Mucosa of descending colon (tissue), 3 donors: ENCODE measurements at regions not wholly inside any gene's neighbourhood (a gene's known extent, or its start where the extent isn't known, plus 50 kb on each side); places are given as distances from the start of the nearest gene placed in this dataset.

ENCODE experiments used
- ATAC-seq: fragments of 200-7000 bp; cut with Tn5 transposase; one replicate; pipeline ENCODE4 v1.9.1; 2020; ENCODE audit warnings: mild to moderate bottlenecking, moderate library complexity
- DNase-seq, 3 donors: peaks; one replicate each; pipeline ENCODE4 v3.0.0-alpha.2; 2020
- H3K36me3 ChIP-seq: fragments of 200-600 bp; one replicate; pipeline ENCODE4 v1.8.0; 2021; ENCODE audit warnings: low read depth, mild to moderate bottlenecking
- H3K4me1 ChIP-seq: fragments of 200-600 bp; one replicate; pipeline ENCODE4 v1.8.0; 2021; ENCODE audit warnings: low read depth, mild to moderate bottlenecking
- H3K4me3 ChIP-seq: fragments of 200-600 bp; one replicate; pipeline ENCODE4 v1.8.0; 2021; ENCODE audit warnings: mild to moderate bottlenecking
- H3K9me3 ChIP-seq: fragments of 200-600 bp; one replicate; pipeline ENCODE4 v1.8.0; 2021; ENCODE audit warnings: mild to moderate bottlenecking
- intact Hi-C, 2 donors: fragments of 100-400 bp; cut with DNase I in 1 of 2; cut with micrococcal nuclease in 1 of 2; formaldehyde crosslinking; loops; one replicate each; pipeline versions ENCODE4 v1.11.0 to v1.11.1; 2022; cut with DNase I, micrococcal nuclease
- TF ChIP-seq, protein P1 (sequence below): fragments of 200-600 bp; IDR thresholded peaks from one replicate; pipeline ENCODE4 v1.8.0; 2022; ENCODE audit warnings: antibody characterized with exemption, mild to moderate bottlenecking
- donor health status: DM: no; HTN: no; CAD: no; lungs with moderate emphysema.
- donor health status: DM: no; HTN: no; CAD: no.
- donor health status: DM: no; HTN: yes; CAD: no.

- H3K4me3 ChIP-seq = no peak overlapping the region
- intact Hi-C loops = no loop called here
- no peaks in the 10 kb centered on the region for H3K9me3 ChIP-seq
- DNase-seq (no peak), ATAC-seq (no peak)
- H3K36me3 ChIP-seq = no peaks in the 10 kb centered on the region
- peaks cover 8% of the 10 kb centered on the region for H3K4me1 ChIP-seq
- TF ChIP-seq, protein P1, sequence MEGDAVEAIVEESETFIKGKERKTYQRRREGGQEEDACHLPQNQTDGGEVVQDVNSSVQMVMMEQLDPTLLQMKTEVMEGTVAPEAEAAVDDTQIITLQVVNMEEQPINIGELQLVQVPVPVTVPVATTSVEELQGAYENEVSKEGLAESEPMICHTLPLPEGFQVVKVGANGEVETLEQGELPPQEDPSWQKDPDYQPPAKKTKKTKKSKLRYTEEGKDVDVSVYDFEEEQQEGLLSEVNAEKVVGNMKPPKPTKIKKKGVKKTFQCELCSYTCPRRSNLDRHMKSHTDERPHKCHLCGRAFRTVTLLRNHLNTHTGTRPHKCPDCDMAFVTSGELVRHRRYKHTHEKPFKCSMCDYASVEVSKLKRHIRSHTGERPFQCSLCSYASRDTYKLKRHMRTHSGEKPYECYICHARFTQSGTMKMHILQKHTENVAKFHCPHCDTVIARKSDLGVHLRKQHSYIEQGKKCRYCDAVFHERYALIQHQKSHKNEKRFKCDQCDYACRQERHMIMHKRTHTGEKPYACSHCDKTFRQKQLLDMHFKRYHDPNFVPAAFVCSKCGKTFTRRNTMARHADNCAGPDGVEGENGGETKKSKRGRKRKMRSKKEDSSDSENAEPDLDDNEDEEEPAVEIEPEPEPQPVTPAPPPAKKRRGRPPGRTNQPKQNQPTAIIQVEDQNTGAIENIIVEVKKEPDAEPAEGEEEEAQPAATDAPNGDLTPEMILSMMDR = no peak
Measured at GRCh38 chr2:156017341-156017885, 315.1 kb downstream of the NR4A2 start.

GRCh38 chr2:156009293-156009692 is 323.2 kb downstream of the NR4A2 start:
- intact Hi-C loops = no loop called here
- H3K4me1 ChIP-seq = no peaks in the 10 kb centered on the region

DNA sequence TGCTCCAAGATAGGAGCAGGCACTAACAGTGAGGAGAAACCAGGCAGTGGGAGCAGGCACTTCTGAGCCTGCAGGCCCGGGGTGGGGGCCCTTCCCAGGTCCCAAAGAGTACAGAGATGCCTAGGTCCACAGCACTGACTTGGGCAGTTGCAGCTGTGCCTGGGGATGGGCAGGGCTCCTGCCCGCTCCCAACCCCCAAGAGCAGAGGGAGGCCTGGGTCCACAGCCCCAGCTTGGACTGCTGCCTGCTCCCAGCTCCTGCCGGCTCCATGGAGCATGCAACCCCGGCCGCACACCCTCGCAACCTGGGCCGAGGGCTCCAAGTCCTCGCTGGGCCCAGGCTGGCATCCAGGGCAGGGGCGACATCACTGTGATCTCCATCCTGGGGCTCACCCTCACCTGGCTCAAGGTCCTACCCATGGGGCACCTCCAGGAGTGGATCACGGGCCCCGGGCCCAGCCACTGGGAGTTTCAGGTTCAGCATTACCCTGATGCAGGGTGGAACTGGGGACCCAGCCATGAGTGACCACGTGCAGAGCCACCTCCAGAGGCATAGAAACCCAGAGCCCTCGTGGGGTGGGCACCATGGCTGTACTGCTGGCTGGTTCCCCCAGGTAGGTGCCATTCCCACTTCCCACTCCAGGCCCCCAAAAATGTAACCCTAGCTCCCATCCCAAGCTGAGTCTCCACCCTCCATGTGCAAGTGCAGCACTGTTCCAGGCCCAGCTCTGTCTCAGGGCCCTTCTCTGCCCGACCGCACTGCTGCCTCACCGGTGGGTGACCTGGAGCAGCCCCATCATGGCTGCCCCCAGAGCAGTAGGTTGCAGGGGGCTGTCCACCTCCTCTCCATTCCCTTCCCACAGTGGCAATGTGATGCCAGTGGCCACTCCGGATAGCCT is 325.6 kb downstream of the NR4A2 start:
- ATAC-seq (peak; percentile 20), DNase-seq (peak in 1 of 3 donors; percentile 44)
- H3K4me1 ChIP-seq = no peaks in the 10 kb centered on the region
- intact Hi-C loops = no loop called here
- peaks cover 11% of the 10 kb centered on the region for H3K9me3 ChIP-seq
- H3K36me3 ChIP-seq = no peaks in the 10 kb centered on the region
- H3K4me3 ChIP-seq = no peak overlapping the region
- TF ChIP-seq, protein P1 = no peak

More at GRCh38 chr2:156009293-156009692, 323.2 kb downstream of the NR4A2 start:
- no peak for DNase-seq
- TF ChIP-seq, protein P1 = no peak
- Histone ChIP-seq H3K36me3 (no peaks in the 10 kb centered on the region), H3K9me3 (peaks cover 11% of the 10 kb centered on the region), H3K4me3 (no peak overlapping the region)
- ATAC-seq = no peak

GRCh38 chr2:156005999-156006712 is 326.4 kb downstream of the NR4A2 start:
- intact Hi-C loops = no loop called here
- TF ChIP-seq, protein P1 = no peak
- peak in 1 of 3 donors; percentile 15 for DNase-seq
- Histone ChIP-seq H3K36me3 (no peaks in the 10 kb centered on the region), H3K4me3 (no peak overlapping the region), H3K4me1 (no peaks in the 10 kb centered on the region), H3K9me3 (peaks cover 7% of the 10 kb centered on the region)
- ATAC-seq = peak; percentile 48

GRCh38 chr2:156005531-156005930 is 327.0 kb downstream of the NR4A2 start:
- ATAC-seq = no peak
- TF ChIP-seq, protein P1 = no peak
- intact Hi-C loops = no loop called here

More at GRCh38 chr2:156005531-156005930, 327.0 kb downstream of the NR4A2 start:
- no peak for DNase-seq
- no peaks in the 10 kb centered on the region for H3K4me1 ChIP-seq
- H3K36me3 ChIP-seq = no peaks in the 10 kb centered on the region
- H3K4me3 ChIP-seq = no peak overlapping the region
- peaks cover 1% of the 10 kb centered on the region for H3K9me3 ChIP-seq
